IPS DF 19.7 (cell line): ENCODE measurements at regions not wholly inside any gene's neighbourhood (a gene's known extent, or its start where the extent isn't known, plus 50 kb on each side); places are given as distances from the start of the nearest gene placed in this dataset.
"Not testable (repeated sequence)": the region's sequence is repeated elsewhere in the genome, so short reads cannot be mapped to it uniquely, and the experiment has no call there.

Source experiments
- DNase-seq: peaks from one replicate; pipeline ENCODE4 v3.0.0-alpha.2; 2013; ENCODE audit warnings: low read depth, low spot score

GRCh38 chr10:121375172-121375571 is 223.1 kb downstream of the FGFR2 start:
- DNase-seq, result no peak

DNA sequence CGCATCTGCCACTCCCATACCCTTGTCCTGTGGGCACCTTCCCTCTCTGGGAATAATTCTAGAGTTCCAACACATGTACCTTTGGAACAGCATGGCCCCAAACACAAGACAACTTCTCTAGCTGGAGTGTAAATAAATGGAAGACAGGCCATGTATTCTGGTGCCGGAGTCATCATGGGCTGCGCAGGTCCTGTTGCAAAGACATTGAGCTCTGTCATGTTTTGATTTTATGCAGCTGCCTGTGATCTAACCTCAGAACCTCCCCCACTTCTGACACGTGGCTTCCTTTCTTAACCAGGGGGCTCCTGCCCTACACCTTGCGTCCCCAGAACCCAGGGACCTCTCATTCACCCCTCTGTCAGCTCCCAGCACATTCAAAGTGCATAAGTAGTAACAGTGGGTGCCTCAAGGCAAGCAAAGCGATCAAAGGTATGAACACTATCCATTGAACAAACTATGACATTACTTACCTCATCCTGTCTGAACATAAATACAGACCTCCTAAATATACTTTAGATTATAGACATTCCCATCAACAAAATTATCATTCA is 219.9 kb downstream of the FGFR2 start:
- no peak for DNase-seq

DNA sequence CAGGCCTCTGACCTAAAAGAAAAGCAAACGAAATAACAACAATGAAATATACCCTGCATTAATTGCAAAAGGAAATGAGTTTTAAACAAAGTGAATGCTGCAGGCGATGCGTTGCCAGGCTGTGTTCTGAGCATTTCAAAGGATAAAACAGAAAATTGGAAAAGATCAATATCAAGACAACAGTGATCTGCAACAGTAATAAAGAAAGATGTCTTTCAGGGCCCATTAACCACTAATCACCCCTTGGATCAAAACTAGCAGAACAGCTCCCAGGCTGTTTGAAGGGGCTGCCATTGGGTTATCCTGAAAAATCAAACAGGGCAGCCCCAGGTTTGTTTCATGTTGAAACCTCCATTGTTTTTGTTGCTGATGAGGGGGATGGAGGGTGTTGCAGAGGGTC is 219.2 kb downstream of the FGFR2 start:
- DNase-seq, result no peak

- no peak for DNase-seq
Observed at GRCh38 chr10:121380211-121380610, 218.0 kb downstream of the FGFR2 start.

GRCh38 chr10:121382029-121382520 is 216.2 kb downstream of the FGFR2 start:
- not testable (repeated sequence) for DNase-seq

GRCh38 chr10:121385136-121385535 is 213.1 kb downstream of the FGFR2 start:
- no peak for DNase-seq

GRCh38 chr10:121392657-121393056 is 205.6 kb downstream of the FGFR2 start:
- no peak for DNase-seq

GRCh38 chr10:121393522-121393921 is 204.7 kb downstream of the FGFR2 start:
- DNase-seq, result no peak

GRCh38 chr10:121400507-121400906 is 197.7 kb downstream of the FGFR2 start:
- not testable (repeated sequence) for DNase-seq

DNA sequence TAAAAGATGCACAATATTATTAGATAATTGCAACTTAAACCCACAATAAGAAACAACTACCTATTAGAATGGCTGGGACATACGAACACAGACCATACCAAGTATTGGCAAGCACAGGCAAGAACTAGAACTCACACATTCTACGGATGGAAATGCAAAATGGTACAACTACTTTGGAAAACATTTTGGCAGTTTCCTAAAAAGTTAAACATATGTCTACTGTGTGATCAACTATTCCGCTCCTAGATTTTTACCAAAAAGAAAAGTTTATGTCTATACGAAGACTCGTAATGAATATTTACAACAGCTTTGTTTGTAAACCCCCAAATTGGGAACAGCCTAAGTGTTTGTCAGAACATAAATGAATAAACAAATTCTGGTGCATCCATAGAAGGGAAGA is 194.7 kb downstream of the FGFR2 start:
- DNase-seq, result no peak

- no peak for DNase-seq
Observed at GRCh38 chr10:121404611-121405010, 193.6 kb downstream of the FGFR2 start.

DNA sequence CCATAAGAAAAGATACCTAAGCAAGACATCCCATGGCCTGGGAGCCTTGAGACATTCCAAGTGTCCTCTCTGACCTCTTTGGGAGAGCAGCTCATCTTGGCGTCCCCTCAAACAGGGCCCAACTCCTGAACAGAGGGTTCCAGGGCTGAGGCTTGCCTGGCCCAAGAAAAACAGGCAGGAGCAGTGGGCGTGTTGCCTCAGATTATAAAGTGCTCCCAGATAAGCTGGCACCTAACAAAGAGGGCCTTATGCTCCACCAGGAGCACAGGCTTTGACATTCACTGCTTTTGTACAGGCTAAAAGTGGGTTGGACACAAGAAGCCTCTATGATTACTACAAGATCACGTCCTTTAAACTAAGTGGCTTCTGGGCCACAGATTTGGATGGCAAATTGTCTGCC is 193.1 kb downstream of the FGFR2 start:
- DNase-seq, result no peak

DNA sequence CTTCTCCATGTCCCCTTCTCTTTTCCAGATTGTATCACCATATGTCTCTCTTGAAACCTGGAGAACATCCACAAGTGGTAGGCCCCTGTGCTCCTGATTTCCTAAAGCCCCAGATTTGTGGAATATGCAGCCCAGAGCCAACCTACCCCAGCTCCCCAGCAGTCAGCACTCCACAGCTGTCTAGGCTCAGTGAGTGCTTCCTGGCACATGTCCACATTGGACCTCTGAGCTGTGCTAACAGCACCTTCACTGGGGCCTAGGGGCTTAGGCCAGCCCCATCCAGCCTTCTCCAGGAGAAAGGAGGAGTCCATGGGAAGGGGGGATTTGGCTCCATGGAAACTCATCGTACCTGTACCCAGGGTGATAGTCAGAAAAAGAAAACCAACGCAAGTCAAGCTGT is 192.7 kb downstream of the FGFR2 start:
- no peak for DNase-seq

DNA sequence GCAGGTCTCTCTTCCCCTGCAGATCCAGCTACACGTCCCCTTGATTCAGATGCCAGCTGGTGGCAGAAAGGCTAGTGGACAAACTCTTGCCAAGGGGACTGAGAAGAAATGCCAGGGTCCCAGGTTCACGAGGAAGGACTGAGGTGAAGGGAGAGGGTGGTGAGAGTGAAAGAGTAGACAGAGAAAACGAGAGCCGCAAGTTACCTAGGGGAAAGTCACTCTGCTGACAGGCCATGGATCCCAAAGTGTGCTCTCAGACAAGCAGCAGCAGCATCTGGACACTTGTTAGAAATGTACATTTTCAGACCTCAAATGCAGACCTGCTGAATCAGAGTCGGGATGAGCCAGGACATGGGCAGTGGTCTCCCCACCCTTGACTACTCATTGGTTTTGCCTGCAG is 192.3 kb downstream of the FGFR2 start:
- DNase-seq, result no peak

- no peak for DNase-seq
Observed at GRCh38 chr10:121406823-121407545, 191.3 kb downstream of the FGFR2 start.

DNA sequence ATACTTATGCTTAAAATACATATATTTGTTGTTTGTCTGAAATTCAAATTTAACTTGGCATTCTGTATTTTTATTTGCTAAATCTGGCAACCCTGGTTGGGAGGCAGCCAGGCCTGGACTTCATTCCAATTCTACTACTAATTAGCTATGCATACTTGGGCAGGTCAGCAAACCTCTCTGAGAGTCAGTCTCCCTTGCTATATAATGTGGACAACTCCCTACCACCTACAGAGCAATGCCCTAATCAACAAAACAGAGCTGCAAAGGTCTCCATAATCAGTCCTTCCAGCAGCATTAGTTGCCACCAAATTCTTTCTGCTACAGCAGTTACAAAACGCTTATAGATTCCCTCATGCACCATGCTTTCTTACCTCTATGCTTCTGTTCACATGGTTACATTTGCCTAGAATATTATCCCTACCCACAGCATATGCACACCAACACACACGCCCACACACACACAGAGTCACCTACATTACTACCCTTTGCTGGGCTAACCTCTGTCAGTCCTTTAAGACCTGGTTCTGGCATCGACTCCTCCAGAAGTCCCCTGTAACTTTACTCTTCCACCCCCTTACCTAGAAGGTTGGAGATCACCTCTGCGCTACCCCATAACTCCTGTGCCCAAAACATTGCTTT is 188.7 kb downstream of the FGFR2 start:
- no peak for DNase-seq

DNA sequence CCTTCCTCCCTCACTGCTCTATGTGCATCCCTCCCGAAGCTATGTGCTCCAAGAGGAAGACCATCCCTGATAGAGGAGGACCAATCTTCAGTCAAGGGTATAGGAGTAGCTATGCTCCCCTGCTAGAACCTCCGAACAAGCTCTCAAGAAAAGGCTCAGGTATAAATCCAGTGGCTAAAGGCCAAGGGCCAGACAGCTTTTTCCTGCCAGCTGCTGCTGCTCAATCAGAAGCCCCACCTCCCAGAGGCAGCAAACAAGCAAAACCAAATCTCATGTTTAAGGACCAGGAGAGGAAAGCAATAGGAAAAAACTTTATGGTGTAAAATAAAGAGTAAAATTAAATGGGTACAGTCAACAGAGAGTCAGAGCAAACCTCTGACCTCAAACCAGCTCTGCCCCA is 187.2 kb downstream of the FGFR2 start:
- DNase-seq, result no peak

DNA sequence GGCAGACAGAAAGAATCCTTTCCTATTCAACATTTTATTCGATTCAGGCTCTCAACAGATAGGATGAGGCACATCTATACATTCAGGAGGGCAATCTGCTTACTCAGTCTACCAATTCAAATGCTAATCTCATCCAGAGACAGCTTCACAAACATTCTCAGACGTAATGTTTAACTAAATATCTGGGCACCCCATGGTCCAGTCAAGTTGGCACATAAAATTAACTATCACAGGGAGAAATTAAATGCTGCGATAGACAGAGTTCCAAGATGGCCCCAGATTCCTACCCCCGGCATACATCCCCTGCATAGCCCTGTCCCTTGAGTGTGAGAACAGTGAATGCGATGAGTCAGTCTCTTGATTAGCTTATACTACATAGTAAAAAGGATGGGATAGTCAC is 184.3 kb downstream of the FGFR2 start:
- no peak for DNase-seq

DNA sequence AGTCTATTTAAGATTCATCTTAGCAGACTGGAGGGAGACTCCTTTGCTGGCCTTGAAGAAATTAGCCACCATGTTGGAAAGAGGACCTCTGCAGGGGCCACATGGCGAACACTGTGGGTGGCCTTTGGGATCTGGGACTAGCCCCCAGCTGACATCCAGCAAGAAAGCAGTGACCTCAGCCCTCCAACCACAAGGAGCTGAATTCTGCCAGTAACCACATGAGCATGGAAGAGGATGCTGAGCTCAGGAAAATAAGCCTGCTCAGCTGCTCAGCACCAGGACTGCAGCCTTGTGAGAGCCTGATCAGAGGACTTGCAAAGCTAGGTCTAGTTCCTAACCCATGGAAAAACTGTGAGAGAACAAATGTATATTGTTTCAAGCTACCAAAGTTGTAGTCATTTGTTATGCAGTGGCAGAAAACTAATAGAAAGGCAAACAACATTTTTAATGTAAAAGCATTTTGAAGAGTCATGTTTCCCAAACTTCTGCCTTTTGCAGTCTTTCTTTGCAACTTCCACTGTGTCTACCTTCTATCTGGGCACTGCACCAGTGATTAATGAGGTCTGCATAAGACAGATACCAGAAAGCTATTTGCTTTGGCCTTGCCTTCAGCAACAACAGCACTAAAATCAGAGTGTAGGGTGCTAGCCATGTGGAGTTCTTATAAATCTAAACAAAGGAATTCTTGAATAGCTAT is 183.7 kb downstream of the FGFR2 start:
- DNase-seq, result no peak

- no peak for DNase-seq
Observed at GRCh38 chr10:121415063-121415399, 183.2 kb downstream of the FGFR2 start.

GRCh38 chr10:121416071-121416470 is 182.2 kb downstream of the FGFR2 start:
- no peak for DNase-seq

DNA sequence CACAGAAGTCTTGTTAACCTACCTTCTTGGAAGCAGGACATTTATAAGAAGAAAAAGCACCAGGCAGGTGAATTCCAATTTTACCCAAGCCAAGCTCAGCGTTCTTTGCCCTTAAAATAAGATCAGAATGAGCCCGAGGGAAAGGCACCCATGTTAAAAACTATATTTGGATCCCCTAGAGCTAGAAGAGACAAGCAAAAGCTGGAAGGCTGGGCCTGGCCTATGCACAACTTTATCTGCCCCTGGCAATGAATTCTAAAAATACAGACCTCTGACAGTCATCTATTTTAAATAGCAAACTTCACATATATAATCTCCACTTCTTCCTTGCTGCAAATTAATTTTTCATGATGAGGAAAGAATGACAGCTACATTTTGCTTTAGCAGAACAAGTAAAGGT is 180.9 kb downstream of the FGFR2 start:
- DNase-seq, result no peak
